GM12875 (cell line): ENCODE measurements at regions not wholly inside any gene's neighbourhood (a gene's known extent, or its start where the extent isn't known, plus 50 kb on each side); places are given as distances from the start of the nearest gene placed in this dataset.

Experiments
- H3K4me3 ChIP-seq: one replicate; pipeline ENCODE4 v1.5.1; 2011; ENCODE audit warnings: low read depth, low read length, control low read depth
- TF ChIP-seq, protein P1 (sequence below): IDR thresholded peaks from 2 replicates; pipeline ENCODE4 v1.5.1; 2011; ENCODE audit warnings: low read depth, mild to moderate bottlenecking, control low read depth, inconsistent platforms, low read length, moderate library complexity, borderline replicate concordance; ENCODE audit not compliant: insufficient read depth

DNA sequence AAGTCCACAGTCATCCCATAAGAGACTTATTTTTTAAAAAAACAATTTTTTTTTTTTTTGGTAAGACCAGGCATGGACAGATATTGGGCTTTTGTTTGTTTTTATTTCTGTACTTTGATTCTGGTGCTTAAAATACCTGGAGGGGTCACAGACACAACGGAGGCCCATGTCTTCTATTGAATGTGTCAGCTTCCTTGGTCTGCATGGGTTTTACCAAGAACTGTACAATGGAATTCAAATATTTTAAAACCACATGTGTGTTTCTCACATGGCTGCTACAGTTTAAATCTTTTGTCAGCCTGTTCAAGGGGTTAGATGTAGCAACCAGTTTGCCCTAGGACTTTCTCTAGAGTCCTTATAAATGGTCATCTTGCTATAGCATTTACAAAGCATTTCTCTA, 139.8 kb downstream of the SOX4 start:
- H3K4me3 ChIP-seq, result no peak overlapping the region
- TF ChIP-seq, protein P1, sequence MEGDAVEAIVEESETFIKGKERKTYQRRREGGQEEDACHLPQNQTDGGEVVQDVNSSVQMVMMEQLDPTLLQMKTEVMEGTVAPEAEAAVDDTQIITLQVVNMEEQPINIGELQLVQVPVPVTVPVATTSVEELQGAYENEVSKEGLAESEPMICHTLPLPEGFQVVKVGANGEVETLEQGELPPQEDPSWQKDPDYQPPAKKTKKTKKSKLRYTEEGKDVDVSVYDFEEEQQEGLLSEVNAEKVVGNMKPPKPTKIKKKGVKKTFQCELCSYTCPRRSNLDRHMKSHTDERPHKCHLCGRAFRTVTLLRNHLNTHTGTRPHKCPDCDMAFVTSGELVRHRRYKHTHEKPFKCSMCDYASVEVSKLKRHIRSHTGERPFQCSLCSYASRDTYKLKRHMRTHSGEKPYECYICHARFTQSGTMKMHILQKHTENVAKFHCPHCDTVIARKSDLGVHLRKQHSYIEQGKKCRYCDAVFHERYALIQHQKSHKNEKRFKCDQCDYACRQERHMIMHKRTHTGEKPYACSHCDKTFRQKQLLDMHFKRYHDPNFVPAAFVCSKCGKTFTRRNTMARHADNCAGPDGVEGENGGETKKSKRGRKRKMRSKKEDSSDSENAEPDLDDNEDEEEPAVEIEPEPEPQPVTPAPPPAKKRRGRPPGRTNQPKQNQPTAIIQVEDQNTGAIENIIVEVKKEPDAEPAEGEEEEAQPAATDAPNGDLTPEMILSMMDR, result no peak

DNA sequence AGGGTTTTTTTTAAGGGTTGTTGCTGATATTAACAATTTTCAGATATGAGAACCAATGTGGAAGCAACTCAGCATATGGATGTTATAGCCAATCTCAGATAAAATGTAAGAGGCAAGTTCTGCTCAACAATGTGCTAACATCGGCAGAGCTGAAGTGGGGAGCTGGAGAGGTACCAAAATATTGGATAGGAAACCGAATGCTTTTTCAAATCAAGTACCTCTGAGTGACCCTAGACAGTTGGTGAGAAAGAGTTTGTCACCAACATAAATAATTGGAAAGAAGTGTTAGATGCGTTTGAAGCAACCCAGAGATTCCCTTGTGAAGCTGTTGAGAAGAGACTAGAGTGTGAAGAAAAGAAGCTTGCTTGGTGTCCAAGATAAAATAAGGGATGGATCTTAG, 140.7 kb downstream of the SOX4 start:
- no peak overlapping the region for H3K4me3 ChIP-seq
- TF ChIP-seq, protein P1, result no peak

DNA sequence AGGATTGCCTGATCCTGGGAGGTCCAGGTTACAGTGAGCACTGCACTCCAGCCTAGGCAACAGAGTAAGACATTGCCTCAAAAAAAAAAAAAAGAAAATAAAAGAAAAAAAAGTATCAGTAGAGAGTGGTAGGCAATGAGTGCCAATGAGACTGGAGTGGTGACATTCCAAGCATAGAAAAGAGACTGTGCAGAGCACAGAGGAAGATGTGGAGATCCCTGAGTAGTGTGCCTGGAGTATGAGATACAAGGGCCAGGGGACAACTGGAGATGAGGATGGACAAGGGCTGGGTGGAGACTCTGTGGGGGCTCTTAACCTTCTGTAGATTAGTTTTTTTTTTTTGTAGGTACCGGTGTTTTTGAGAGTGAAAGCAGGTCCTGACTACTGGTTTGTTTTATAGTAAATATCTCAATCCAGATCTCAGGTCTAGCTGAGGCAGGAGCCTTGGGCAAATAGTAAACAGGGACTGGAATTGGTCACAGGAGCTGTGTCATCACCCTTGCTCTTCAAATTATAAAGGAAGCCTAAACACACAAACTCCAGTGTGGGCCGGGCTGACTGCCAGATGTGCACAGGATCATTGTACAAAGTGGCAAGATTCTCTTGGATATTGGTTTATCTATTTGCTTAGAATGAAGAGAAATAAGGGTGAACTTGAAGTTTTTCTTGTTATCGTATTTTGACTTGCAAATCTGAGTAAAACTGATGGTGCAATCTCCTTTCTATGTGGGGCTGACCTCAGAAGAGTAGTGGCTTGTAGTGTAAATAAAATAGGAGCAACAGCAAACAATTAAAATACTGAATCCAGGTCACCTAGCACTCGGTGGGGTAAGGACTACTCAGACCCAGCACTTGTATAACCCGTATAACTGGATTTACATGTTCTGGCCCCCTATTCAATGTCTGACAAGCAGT, 144.9 kb downstream of the SOX4 start:
- TF ChIP-seq, protein P1, result no peak
- no peak overlapping the region for H3K4me3 ChIP-seq

DNA sequence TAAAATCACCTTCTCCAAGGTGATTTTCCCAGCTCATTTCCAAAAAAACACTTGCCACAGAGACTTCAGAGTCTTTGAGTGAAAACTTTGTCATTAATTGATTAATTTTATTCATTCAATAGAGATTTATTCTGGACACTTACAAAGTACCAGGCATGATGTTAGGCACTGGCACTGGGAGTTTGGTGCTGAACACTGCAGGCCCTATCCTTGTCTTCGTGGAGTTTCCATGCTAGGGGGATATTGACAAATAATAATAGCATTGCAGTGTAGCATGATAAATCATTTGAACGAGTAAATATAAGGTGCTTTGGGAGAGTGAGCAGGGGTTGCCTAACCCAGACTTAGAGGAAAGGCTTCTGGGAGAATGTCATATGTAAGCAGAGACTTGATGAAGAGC, 145.7 kb downstream of the SOX4 start:
- no peak overlapping the region for H3K4me3 ChIP-seq
- TF ChIP-seq, protein P1, result no peak

DNA sequence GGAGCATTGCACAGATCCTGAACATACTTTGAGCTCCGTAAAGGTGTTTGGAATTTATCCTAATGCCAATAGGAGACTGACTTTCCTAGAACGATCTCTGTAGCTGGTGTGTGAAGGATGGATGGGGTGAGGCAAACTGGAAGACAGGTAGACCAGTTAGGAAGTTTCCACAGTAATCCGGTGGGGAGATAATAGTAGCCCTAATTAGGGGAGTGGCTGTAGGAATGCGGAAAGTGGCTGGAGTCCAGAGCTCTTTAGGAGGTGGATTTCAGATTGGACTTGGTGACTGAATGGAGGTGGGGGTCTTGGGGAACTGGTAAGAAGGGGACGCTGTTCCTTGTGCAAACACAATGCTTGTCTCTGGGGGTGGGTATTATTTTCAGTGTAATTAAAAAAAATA, 146.3 kb downstream of the SOX4 start:
- H3K4me3 ChIP-seq, result no peak overlapping the region
- TF ChIP-seq, protein P1, result no peak

DNA sequence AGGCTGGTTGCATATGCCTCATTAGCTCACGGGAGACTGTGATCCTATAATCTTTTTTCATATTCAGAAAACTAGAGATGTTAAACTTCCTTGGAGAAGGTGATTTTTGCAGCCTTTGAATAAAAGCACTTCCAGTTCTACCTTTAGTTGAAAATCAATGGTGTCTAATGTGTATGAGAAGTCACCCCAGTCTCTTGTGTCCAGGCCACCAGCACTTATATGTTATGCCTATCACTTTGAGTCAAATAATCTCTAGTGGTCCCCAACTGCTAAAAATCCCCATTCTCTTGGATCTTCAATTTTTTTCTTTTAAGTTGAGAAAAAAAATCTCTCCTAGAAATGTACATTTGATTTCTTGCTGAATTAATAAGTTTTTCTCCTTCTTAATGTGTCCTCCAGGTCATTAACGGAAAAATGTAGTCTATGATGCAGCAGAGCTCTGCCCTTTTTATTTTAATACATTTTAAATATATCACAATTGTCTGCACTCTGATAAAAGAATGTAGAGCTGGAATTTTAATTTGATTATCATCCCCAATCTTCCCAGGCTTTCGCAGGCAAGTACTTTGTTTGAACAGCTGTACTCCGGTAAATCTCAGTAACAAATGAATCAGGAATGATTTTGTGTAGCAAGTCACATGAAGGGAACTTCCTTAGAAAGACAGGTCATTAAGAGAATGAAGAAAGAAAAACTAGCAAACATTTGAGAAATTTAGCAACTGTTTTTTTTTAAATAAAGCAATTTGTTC, 147.0 kb downstream of the SOX4 start:
- TF ChIP-seq, protein P1, result no peak

More for the DNA sequence above, 147.0 kb downstream of the SOX4 start:
- no peak overlapping the region for H3K4me3 ChIP-seq
